GM18519 (cell line): ENCODE measurements at regions not wholly inside any gene's neighbourhood (a gene's known extent, or its start where the extent isn't known, plus 50 kb on each side); places are given as distances from the start of the nearest gene placed in this dataset.
"Not testable (repeated sequence)": the region's sequence is repeated elsewhere in the genome, so short reads cannot be mapped to it uniquely, and the experiment has no call there.

Experiments
- ATAC-seq: cut with Tn5 transposase; IDR thresholded peaks from one replicate; pipeline ENCODE4 v1.9.1; 2021; ENCODE audit warnings: mild to moderate bottlenecking, moderate library complexity; ENCODE audit not compliant: unreplicated experiment, low FRiP score

- ATAC-seq, result no peak
Measured at GRCh38 chr5:102613661-102614060, 114.9 kb upstream of the SLCO6A1 start.

GRCh38 chr5:102617191-102618187 lies 118.7 kb upstream of the SLCO6A1 start:
- ATAC-seq, result no peak

- ATAC-seq, result no peak
Measured at GRCh38 chr5:102622262-102622661, 123.5 kb upstream of the SLCO6A1 start.

- ATAC-seq, result no peak
Measured at GRCh38 chr5:102623329-102624065, 124.7 kb upstream of the SLCO6A1 start.

- no peak for ATAC-seq
Measured at GRCh38 chr5:102624405-102624804, 125.6 kb upstream of the SLCO6A1 start.

- ATAC-seq, result no peak
Measured at GRCh38 chr5:102625468-102625867, 126.7 kb upstream of the SLCO6A1 start.

GRCh38 chr5:102625928-102626327 lies 127.1 kb upstream of the SLCO6A1 start:
- no peak for ATAC-seq

- no peak for ATAC-seq
Measured at GRCh38 chr5:102627315-102627714, 127.8 kb upstream of the PAM start.

- ATAC-seq, result no peak
Measured at GRCh38 chr5:102628441-102629175, 126.5 kb upstream of the PAM start.

GRCh38 chr5:102629827-102630605 lies 125.1 kb upstream of the PAM start:
- no peak for ATAC-seq

- not testable (repeated sequence) for ATAC-seq
Measured at GRCh38 chr5:102635399-102635798, 119.7 kb upstream of the PAM start.

- ATAC-seq, result no peak
Measured at GRCh38 chr5:102638316-102638715, 116.8 kb upstream of the PAM start.

- no peak for ATAC-seq
Measured at GRCh38 chr5:102638912-102639652, 116.0 kb upstream of the PAM start.

GRCh38 chr5:102649731-102650130 lies 105.4 kb upstream of the PAM start:
- no peak for ATAC-seq

- ATAC-seq, result no peak
Measured at GRCh38 chr5:102651466-102651865, 103.6 kb upstream of the PAM start.

- no peak for ATAC-seq
Measured at GRCh38 chr5:102654559-102655349, 100.4 kb upstream of the PAM start.

GRCh38 chr5:102659151-102659550 lies 96.0 kb upstream of the PAM start:
- ATAC-seq, result no peak

GRCh38 chr5:102660111-102660510 lies 95.0 kb upstream of the PAM start:
- ATAC-seq, result no peak
